ENCODE measurements at regions not wholly inside any gene's neighbourhood (a gene's known extent, or its start where the extent isn't known, plus 50 kb on each side); places are given as distances from the start of the nearest gene placed in this dataset.

DNA sequence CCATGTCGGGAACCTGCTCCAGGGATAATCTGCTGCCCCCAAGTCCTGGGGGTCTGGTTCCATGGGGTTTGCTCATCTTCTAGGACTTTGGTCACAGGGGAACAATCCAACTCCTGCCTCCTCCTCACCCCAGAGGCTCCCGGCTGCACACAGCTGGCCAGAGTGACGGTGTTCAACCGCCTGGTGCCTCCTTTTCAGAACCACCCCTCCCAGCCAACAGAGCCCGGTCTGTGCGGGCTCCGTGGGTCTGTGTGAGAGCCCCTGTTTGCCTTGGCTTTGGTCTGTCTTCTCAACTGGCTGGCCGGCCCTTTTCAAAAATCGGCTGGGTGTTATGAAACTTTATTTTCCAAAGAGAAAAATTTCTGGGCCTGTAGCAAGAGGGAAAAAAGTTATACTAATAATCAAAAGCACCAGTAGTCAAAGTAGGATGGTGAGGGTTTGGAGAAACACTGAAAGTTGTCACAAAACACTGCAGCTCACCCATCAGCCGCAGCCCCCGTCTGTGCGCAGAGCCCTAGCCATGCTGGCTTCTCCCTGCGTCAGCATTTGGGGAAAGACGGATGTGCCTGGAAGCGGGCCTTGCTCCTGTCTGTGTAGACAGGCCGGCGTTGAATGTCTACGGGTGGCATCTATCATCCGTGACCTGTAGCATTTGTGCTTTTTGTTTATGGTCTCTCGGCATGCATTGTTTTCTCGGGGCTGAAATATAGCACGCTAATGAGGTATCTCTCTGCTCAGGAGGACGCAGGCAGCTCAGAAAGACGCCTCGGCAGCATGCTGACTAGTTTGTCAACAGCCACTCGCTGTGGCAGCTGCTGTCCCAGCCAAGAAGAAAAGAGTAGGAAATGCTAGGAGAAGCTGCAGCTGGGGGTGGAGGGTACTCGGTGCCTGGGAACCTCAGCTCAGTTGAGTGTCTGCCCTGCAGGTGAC lies 138.6 kb downstream of the GLI2 start:
- H3K27ac ChIP-seq = no peak overlapping the region
- no peak overlapping the region for H3K4me3 ChIP-seq
- intact Hi-C loops (cut with DNase I; ENCODE audit: low total_unique reads) = no loop called here
- no peaks in the 10 kb centered on the region for H3K9me3 ChIP-seq
- H3K4me1 ChIP-seq = peaks cover 0 to 18% (median 0%) of the 10 kb centered on the region in 4 donors
- no peaks in the 10 kb centered on the region for H3K36me3 ChIP-seq
- no peak for DNase-seq
- no peaks in the 10 kb centered on the region for H3K27me3 ChIP-seq
- no peak for TF ChIP-seq POLR2A (IDR thresholded peaks at IDR 0.05)
- no peak for TF ChIP-seq EP300 (IDR thresholded peaks at IDR 0.05)
- TF ChIP-seq POLR2AphosphoS5 (IDR thresholded peaks at IDR 0.05) = no peak
- TF ChIP-seq CTCF (IDR thresholded peaks at IDR 0.05) = no peak
- 67 to 80% (median 77%) methylated on average over 22 to 27 of the region's 27 CpGs for WGBS, 5 donors

- peaks cover 0 to 13% (median 0%) of the 10 kb centered on the region in 4 donors for H3K4me1 ChIP-seq
- H3K36me3 ChIP-seq = no peaks in the 10 kb centered on the region
- no peak for DNase-seq
- H3K4me3 ChIP-seq = no peak overlapping the region
- no peak overlapping the region for H3K27ac ChIP-seq
- peaks cover 0 to 3% (median 0%) of the 10 kb centered on the region in 3 donors for H3K27me3 ChIP-seq
- no peak for TF ChIP-seq CTCF (IDR thresholded peaks at IDR 0.05)
- no peak for TF ChIP-seq EP300 (IDR thresholded peaks at IDR 0.05)
- no peak for TF ChIP-seq POLR2A (IDR thresholded peaks at IDR 0.05)
- TF ChIP-seq POLR2AphosphoS5 (IDR thresholded peaks at IDR 0.05) = no peak
- WGBS, 5 donors = 73 to 86% (median 80%) methylated on average over 5 of the region's 5 CpGs
- intact Hi-C loops (cut with DNase I; ENCODE audit: low total_unique reads) = no loop called here
- H3K9me3 ChIP-seq = no peaks in the 10 kb centered on the region
These were observed 139.2 kb downstream of the GLI2 start for GRCh38 chr2:120874888-120875275.

GRCh38 chr2:120875431-120875830 lies 139.8 kb downstream of the GLI2 start:
- H3K9me3 ChIP-seq = no peaks in the 10 kb centered on the region
- no peaks in the 10 kb centered on the region for H3K36me3 ChIP-seq
- 66 to 83% (median 78%) methylated on average over 11 of the region's 11 CpGs for WGBS, 5 donors
- TF ChIP-seq CTCF (IDR thresholded peaks at IDR 0.05) (no peak), POLR2A (IDR thresholded peaks at IDR 0.05) (no peak), POLR2AphosphoS5 (IDR thresholded peaks at IDR 0.05) (no peak), EP300 (IDR thresholded peaks at IDR 0.05) (no peak)
- no peak overlapping the region for H3K27ac ChIP-seq
- intact Hi-C loops (cut with DNase I; ENCODE audit: low total_unique reads) = no loop called here
- no peak overlapping the region for H3K4me3 ChIP-seq
- H3K4me1 ChIP-seq = peaks cover 0 to 11% (median 0%) of the 10 kb centered on the region in 4 donors
- peak in 1 of 2 donors; percentile 55 for DNase-seq
- H3K27me3 ChIP-seq = peaks cover 0 to 3% (median 0%) of the 10 kb centered on the region in 3 donors

DNA sequence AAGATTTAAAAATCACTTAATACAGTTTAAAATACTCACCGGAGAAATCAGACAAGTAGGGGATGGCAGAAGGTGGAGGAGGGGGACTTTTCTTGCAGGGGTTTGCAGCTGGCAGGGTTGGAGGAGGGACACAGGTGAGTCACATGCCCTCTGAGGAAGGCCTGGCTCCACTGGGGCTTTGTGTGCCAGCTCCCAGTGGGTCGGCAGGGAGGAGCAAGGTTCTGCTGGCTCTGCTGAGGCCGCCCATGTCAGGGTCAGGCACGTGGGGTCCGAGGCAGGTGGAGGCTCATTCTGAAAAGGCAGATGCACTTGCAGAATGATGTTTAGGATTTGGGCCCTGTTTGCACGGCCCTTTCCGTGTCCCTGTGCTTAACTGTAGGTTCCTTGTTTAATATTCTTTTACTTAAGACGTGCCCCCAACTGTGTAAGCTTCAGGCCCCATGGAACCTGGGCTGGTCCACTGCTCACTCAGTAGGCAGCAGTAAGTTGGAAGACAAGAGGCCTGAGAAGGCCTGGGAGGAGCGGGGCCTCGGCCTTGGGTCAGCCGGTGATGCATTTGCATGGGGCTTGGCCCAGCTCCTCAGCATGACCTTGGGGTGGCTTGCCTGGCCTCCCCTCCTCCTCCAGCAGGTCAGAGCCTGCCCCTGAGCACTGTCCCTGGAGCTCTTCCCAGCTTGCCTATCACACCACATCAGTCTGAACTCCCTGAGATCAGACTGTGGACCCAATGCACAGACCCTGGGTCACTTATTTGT lies 141.0 kb downstream of the GLI2 start:
- Histone ChIP-seq H3K4me1 (peaks cover 0 to 11% (median 0%) of the 10 kb centered on the region in 4 donors), H3K36me3 (no peaks in the 10 kb centered on the region), H3K4me3 (no peak overlapping the region), H3K27ac (no peak overlapping the region), H3K9me3 (no peaks in the 10 kb centered on the region), H3K27me3 (peaks cover 0 to 3% (median 0%) of the 10 kb centered on the region in 3 donors)
- no peak for DNase-seq
- intact Hi-C loops (cut with DNase I; ENCODE audit: low total_unique reads) = no loop called here
- TF ChIP-seq POLR2A (IDR thresholded peaks at IDR 0.05) = no peak
- no peak for TF ChIP-seq EP300 (IDR thresholded peaks at IDR 0.05)
- no peak for TF ChIP-seq CTCF (IDR thresholded peaks at IDR 0.05)
- no peak for TF ChIP-seq POLR2AphosphoS5 (IDR thresholded peaks at IDR 0.05)
- 86 to 90% (median 89%) methylated on average over 11 of the region's 11 CpGs for WGBS, 5 donors

All from stomach (tissue), 8 donors.